Testis (tissue), 2 donors: ENCODE measurements at regions not wholly inside any gene's neighbourhood (a gene's known extent, or its start where the extent isn't known, plus 50 kb on each side); places are given as distances from the start of the nearest gene placed in this dataset.

Experiments
- POLR2A ChIP-seq: fragments of 450-650 bp; IDR thresholded peaks from one replicate; pipeline ENCODE4 v1.6.1; 2017; ENCODE audit warnings: antibody characterized with exemption, mild to moderate bottlenecking, moderate library complexity
- TF ChIP-seq, protein P1 (sequence below), 3 experiments: fragments of 450-650 bp in 2 of 3; fragments of 200-600 bp in 1 of 3; sonication (generic) in 1 of 3; IDR thresholded peaks; one replicate each; pipeline ENCODE4 v1.5.1; 2016 to 2019; ENCODE audit warnings: antibody characterized with exemption in 3 of 3, mild to moderate bottlenecking in 2 of 3, moderate library complexity in 1 of 3

DNA sequence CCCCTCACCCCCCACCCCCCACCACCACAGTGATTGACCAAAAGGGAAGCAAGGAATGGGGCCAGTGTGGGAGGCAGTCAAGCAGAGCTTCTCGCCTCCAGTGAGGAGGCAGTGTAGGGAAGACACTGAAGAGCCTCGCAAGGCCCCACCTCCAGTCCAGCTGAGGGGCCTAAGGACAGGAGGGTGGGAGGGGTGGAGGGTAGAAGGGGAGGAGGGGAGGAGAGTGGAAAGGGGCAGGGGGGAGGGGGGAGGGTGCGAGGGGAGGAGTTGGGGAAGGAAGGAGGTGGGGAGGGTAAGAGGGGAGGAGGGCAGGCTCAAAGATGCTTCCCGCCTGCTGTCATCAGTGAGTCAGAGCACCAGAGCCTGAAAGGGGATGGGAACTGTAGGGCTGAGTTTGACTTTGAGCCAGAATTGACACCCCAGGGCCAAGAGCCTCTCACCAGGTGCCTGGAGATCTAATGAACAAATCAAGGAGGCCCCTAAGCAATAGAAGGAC, 786.2 kb downstream of the UQCRFS1 start:
- TF ChIP-seq, protein P1, sequence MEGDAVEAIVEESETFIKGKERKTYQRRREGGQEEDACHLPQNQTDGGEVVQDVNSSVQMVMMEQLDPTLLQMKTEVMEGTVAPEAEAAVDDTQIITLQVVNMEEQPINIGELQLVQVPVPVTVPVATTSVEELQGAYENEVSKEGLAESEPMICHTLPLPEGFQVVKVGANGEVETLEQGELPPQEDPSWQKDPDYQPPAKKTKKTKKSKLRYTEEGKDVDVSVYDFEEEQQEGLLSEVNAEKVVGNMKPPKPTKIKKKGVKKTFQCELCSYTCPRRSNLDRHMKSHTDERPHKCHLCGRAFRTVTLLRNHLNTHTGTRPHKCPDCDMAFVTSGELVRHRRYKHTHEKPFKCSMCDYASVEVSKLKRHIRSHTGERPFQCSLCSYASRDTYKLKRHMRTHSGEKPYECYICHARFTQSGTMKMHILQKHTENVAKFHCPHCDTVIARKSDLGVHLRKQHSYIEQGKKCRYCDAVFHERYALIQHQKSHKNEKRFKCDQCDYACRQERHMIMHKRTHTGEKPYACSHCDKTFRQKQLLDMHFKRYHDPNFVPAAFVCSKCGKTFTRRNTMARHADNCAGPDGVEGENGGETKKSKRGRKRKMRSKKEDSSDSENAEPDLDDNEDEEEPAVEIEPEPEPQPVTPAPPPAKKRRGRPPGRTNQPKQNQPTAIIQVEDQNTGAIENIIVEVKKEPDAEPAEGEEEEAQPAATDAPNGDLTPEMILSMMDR (IDR thresholded peaks at IDR 0.05): no peak
- TF ChIP-seq POLR2A: no peak
